AG04450 (cell line): ENCODE measurements at regions not wholly inside any gene's neighbourhood (a gene's known extent, or its start where the extent isn't known, plus 50 kb on each side); places are given as distances from the start of the nearest gene placed in this dataset.

ENCODE experiments used
- CTCF ChIA-PET: fragments of 300-600, 350-600 bp; formaldehyde crosslinking; extraction: SDS; loops from one replicate; lab custom pipeline; 2022; ENCODE audit warnings: antibody characterized with exemption, inconsistent platforms; lab: Charles Lee
- POLR2A ChIA-PET: fragments of 350-600 bp; formaldehyde crosslinking; extraction: SDS; loops from one replicate; lab custom pipeline; 2021; ENCODE audit warnings: antibody characterized with exemption, inconsistent platforms; lab: Yijun Ruan, JAX
- DNase-seq: peaks from one replicate; pipeline ENCODE4 v3.0.0-alpha.2; 2011; ENCODE audit warnings: low read depth, low spot score
- H3K27ac ChIP-seq: one replicate; pipeline ENCODE4 v1.5.1; 2012; ENCODE audit warnings: low read depth, low read length, control low read depth
- H3K27me3 ChIP-seq: one replicate; pipeline ENCODE4 v1.6.0; 2012; ENCODE audit warnings: low read length; ENCODE audit not compliant: control insufficient read depth, insufficient read depth
- H3K4me3 ChIP-seq: 2 replicates; pipeline ENCODE4 v1.5.1; 2011; ENCODE audit warnings: mild to moderate bottlenecking, low read depth, low read length, control low read depth
- H3K9me3 ChIP-seq: 2 replicates; pipeline ENCODE4 v1.5.1; 2012; ENCODE audit warnings: low read length; ENCODE audit not compliant: control insufficient read depth, insufficient read depth
- CTCF ChIP-seq: IDR thresholded peaks from 2 replicates; pipeline ENCODE4 v1.5.1; 2011; ENCODE audit warnings: low read depth, low read length, control low read depth, inconsistent platforms

DNA sequence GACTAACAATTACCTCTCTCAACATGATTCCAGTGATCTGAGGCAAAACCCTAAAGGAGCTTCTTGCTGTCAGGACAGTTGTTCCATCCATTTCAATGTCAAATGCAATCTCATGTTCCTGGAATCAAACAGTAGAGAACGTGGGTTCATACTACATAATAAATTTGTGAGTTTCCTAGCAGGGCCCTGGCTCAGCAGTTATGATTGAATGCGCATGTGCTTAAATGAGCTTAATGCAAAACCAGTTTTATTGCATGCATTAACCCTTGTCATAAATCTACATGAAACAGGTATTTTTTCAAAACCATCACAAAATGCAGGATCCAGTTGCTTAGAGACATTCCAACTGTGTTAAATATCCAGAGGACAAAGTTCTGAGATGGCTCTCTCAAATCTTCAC is 225.4 kb upstream of the TMEM72 start:
- Histone ChIP-seq H3K27ac (no peak overlapping the region), H3K9me3 (no peaks in the 10 kb centered on the region), H3K27me3 (no peaks in the 10 kb centered on the region), H3K4me3 (no peak overlapping the region)
- CTCF ChIA-PET: interaction anchor here (1.3 kb wide), 1 partner anchor 48 kb away, joined by 3 read pairs; no protein-coding TSS in a partner anchor
- DNase-seq: no peak
- POLR2A ChIA-PET: no interaction called here
- TF ChIP-seq CTCF: no peak

DNA sequence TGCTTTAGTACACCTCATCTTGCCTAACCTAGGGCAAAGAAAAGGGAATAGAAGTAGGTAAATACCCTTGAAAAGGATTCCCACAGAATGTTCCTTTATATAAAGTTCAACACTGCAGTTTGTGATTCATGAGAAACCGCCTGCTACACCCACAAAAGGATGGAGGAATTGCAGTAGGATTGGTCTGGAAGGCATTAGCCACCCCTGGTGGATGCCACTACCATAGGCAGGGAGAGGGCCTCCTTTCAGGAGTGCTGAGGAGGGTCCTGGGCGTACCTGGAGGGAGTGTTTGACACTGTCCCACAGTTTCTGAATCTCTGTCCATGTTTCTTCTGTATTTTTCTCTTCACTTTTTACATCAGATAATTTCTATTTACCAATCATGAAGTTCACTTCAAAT is 221.8 kb upstream of the TMEM72 start:
- TF ChIP-seq CTCF: peak; percentile 43
- POLR2A ChIA-PET: no interaction called here
- no peak for DNase-seq
- CTCF ChIA-PET: no interaction called here
- H3K9me3 ChIP-seq: no peaks in the 10 kb centered on the region
- H3K27ac ChIP-seq: no peak overlapping the region
- no peaks in the 10 kb centered on the region for H3K27me3 ChIP-seq
- no peak overlapping the region for H3K4me3 ChIP-seq

DNA sequence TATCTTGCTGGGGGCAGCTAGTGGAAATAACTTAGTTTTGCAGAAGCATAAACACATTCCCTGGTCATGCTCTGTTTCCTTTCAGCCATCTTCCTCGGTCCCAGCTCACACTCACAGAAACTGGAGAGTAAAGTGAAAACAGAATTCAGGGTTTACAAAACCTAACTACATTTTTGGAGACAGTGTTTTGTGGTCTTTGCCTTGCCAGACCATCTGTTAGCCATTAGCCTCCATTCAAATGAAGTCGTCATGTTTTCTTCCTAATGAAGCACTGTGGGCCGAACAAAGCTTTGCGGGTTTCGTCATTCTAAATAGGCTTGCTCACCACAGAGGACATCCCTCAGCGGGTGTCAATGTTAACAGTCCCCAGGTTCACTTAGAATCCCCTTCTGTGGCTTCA is 214.6 kb upstream of the TMEM72 start:
- no peak overlapping the region for H3K4me3 ChIP-seq

DNA sequence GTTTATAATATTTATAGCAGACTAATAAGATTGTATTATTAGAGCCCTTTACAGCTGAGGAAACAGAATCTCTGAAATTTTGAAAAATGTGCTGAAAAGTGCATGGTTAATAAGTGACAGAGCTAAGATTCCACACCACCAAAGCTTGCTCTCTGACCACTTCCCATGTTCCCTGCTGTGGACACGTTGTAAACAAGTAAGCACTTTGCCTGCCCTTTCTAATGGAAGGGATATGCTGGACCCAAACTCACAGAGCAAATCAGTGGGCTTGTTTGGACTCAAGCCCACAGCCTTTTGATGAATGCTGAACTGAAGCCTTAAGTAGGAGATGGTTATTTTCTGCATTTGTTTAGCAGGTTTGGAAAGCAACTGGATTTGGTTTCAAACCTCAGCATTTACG is 214.0 kb upstream of the TMEM72 start:
- no peak overlapping the region for H3K4me3 ChIP-seq
- peaks cover 3% of the 10 kb centered on the region; the same call in 1 of the 2 replicates for H3K9me3 ChIP-seq
- H3K27me3 ChIP-seq: no peaks in the 10 kb centered on the region
- no peak for TF ChIP-seq CTCF
- ChIA-PET POLR2A (no interaction called here), CTCF (interaction anchor here (1.1 kb wide), 1 partner anchor 18 kb away, joined by 3 read pairs; no protein-coding TSS in a partner anchor)
- H3K27ac ChIP-seq: no peak overlapping the region
- no peak for DNase-seq

More for the DNA sequence above, 214.6 kb upstream of the TMEM72 start:
- DNase-seq: no peak
- H3K27me3 ChIP-seq: no peaks in the 10 kb centered on the region
- ChIA-PET CTCF (interaction anchor here (1.1 kb wide), 1 partner anchor 19 kb away, joined by 3 read pairs; no protein-coding TSS in a partner anchor), POLR2A (no interaction called here)
- peak overlapping the region; percentile 47 for H3K27ac ChIP-seq
- TF ChIP-seq CTCF: no peak
- H3K9me3 ChIP-seq: peaks cover 3% of the 10 kb centered on the region; the same call in 1 of the 2 replicates

DNA sequence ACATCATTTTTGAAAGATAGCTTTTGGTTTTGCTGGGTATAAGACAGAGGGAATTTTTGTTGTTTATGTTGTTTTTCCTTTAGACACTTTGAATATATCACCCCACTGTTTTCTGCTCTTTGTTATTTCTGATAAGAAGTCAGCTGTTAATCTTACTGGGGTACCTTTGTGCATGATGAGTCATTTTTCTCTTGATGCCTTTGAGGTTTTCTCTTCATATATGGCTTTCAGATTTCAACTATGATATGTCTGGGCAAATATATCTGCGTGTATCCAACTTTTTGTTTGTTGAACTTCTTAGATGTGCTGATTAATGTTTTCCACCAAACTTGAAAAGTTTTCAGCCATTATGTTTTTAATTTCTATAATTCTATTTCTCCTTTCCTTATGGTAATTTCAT is 208.6 kb upstream of the TMEM72 start:
- ChIA-PET CTCF (interaction anchor here (0.6 to 1.2 kb wide), 3 partner anchors 12 to 155 kb away, joined by 3 read pairs; no protein-coding TSS in a partner anchor), POLR2A (no interaction called here)
- DNase-seq: no peak
- TF ChIP-seq CTCF: no peak
- H3K4me3 ChIP-seq: no peak overlapping the region
- H3K9me3 ChIP-seq: peaks cover 3% of the 10 kb centered on the region; the same call in 1 of the 2 replicates
- H3K27me3 ChIP-seq: no peaks in the 10 kb centered on the region
- no peak overlapping the region for H3K27ac ChIP-seq
